Amygdala (tissue), 56 donors: ENCODE measurements at regions not wholly inside any gene's neighbourhood (a gene's known extent, or its start where the extent isn't known, plus 50 kb on each side); places are given as distances from the start of the nearest gene placed in this dataset.

Experiments used
- DNase-seq, 56 donors: peaks; one replicate each; lab custom pipeline; 2025; lab: John Stamatoyannopoulos, UW

- no peak for DNase-seq
Measured at GRCh38 chr4:111228396-111228795, 605.5 kb upstream of the PITX2 start.

- DNase-seq = no peak
Measured at GRCh38 chr4:111228874-111229273, 606.0 kb upstream of the PITX2 start.

- no peak for DNase-seq
Measured at GRCh38 chr4:111230265-111230664, 607.4 kb upstream of the PITX2 start.

- no peak for DNase-seq
Measured at GRCh38 chr4:111231281-111231680, 608.4 kb upstream of the PITX2 start.

- no peak for DNase-seq
Measured at GRCh38 chr4:111234939-111235338, 612.1 kb upstream of the PITX2 start.

GRCh38 chr4:111263836-111264235, 641.0 kb upstream of the PITX2 start:
- DNase-seq = no peak

GRCh38 chr4:111266937-111267336, 644.1 kb upstream of the PITX2 start:
- DNase-seq = no peak

- no peak for DNase-seq
Measured at GRCh38 chr4:111267786-111268185, 644.9 kb upstream of the PITX2 start.

- DNase-seq = no peak
Measured at GRCh38 chr4:111268769-111269414, 646.0 kb upstream of the PITX2 start.

- no peak for DNase-seq
Measured at GRCh38 chr4:111269439-111269838, 646.6 kb upstream of the PITX2 start.

- no peak for DNase-seq
Measured at GRCh38 chr4:111274060-111274459, 651.2 kb upstream of the PITX2 start.

- no peak for DNase-seq
Measured at GRCh38 chr4:111274486-111274885, 651.6 kb upstream of the PITX2 start.

GRCh38 chr4:111281219-111281618, 658.3 kb upstream of the PITX2 start:
- DNase-seq = no peak

- DNase-seq = no peak
Measured at GRCh38 chr4:111282035-111282434, 659.2 kb upstream of the PITX2 start.

GRCh38 chr4:111283066-111283677, 660.3 kb upstream of the PITX2 start:
- peak in 19 of 56 donors; percentile 0 to 40 (median 4) for DNase-seq

- no peak for DNase-seq
Measured at GRCh38 chr4:111296466-111296865, 673.6 kb upstream of the PITX2 start.

GRCh38 chr4:111303806-111304205, 680.9 kb upstream of the PITX2 start:
- no peak for DNase-seq

- DNase-seq = no peak
Measured at GRCh38 chr4:111323496-111323895, 700.6 kb upstream of the PITX2 start.

GRCh38 chr4:111323916-111324315, 701.0 kb upstream of the PITX2 start:
- DNase-seq = no peak

- DNase-seq = no peak
Measured at GRCh38 chr4:111326450-111326849, 703.6 kb upstream of the PITX2 start.

- DNase-seq = no peak
Measured at GRCh38 chr4:111330786-111331185, 707.9 kb upstream of the PITX2 start.

- DNase-seq = no peak
Measured at GRCh38 chr4:111334361-111334760, 711.5 kb upstream of the PITX2 start.
